ENCODE measurements at regions not wholly inside any gene's neighbourhood (a gene's known extent, or its start where the extent isn't known, plus 50 kb on each side); places are given as distances from the start of the nearest gene placed in this dataset.

DNA sequence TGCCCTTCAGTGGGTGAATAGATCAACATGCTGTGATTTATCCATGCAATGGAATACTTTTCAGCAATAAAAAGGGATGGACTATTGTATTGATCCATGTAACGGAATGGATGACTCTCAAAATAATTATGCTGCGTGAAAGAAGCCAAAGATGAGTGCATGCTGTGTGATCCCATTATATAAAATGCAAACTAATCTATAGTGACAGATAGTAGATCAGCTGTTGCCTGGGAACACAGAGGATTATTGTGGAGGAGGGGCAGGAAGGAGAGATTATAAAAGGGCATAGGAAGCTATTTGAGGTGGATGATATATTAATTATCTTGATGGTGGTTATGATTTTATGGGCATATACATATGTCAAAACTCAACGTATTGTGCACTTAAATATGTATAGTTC, 55.5 kb upstream of the ADAM23 start:
- Histone ChIP-seq H3K9me3 (ENCODE audit: control insufficient read depth, low read depth, low read length) (no peaks in the 10 kb centered on the region), H2AFZ (ENCODE audit: control insufficient read depth, low read length) (no peak overlapping the region), H3K27ac (ENCODE audit: control insufficient read depth, insufficient read depth, low read length) (no peak overlapping the region), H3K4me1 (ENCODE audit: control insufficient read depth, extremely low read depth, insufficient read depth, low read length) (no peaks in the 10 kb centered on the region), H3K27me3 (ENCODE audit: control insufficient read depth, extremely low read depth, insufficient read depth, low read length) (no peaks in the 10 kb centered on the region), H3K79me2 (ENCODE audit: control insufficient read depth, insufficient read depth, low read length) (no peaks in the 10 kb centered on the region), H4K20me1 (ENCODE audit: control insufficient read depth, extremely low read depth, insufficient read depth, low read length) (no peaks in the 10 kb centered on the region), H3K4me2 (ENCODE audit: control insufficient read depth, extremely low read depth, insufficient read depth, low read depth, low read length) (no peak overlapping the region), H3K9ac (ENCODE audit: control insufficient read depth, extremely low read depth, insufficient read depth, low read length) (no peak overlapping the region), H3K36me3 (ENCODE audit: control insufficient read depth in 2 of 2, extremely low read depth in 1 of 2, insufficient read depth in 2 of 2, low read length in 2 of 2) (no peaks in the 10 kb centered on the region), H3K4me3 (ENCODE audit: control insufficient read depth in 2 of 3, extremely low read depth in 1 of 3, insufficient read depth in 2 of 3, low read depth in 1 of 3, low read length in 3 of 3) (no peak overlapping the region), H3K9me1 (ENCODE audit: control insufficient read depth, extremely low read depth, insufficient read depth, low read length) (no peaks in the 10 kb centered on the region)
- FAIRE-seq, result no peak
- no peak for TF ChIP-seq EZH2 (IDR thresholded peaks at IDR 0.05; ENCODE audit: low read length)
- TF ChIP-seq, protein P1, sequence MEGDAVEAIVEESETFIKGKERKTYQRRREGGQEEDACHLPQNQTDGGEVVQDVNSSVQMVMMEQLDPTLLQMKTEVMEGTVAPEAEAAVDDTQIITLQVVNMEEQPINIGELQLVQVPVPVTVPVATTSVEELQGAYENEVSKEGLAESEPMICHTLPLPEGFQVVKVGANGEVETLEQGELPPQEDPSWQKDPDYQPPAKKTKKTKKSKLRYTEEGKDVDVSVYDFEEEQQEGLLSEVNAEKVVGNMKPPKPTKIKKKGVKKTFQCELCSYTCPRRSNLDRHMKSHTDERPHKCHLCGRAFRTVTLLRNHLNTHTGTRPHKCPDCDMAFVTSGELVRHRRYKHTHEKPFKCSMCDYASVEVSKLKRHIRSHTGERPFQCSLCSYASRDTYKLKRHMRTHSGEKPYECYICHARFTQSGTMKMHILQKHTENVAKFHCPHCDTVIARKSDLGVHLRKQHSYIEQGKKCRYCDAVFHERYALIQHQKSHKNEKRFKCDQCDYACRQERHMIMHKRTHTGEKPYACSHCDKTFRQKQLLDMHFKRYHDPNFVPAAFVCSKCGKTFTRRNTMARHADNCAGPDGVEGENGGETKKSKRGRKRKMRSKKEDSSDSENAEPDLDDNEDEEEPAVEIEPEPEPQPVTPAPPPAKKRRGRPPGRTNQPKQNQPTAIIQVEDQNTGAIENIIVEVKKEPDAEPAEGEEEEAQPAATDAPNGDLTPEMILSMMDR (optimal IDR thresholded peaks at IDR 0.05 in 1 of 3, IDR thresholded peaks at IDR 0.05 in 1 of 3, conservative IDR thresholded peaks at IDR 0.05 in 1 of 3; ENCODE audit: extremely low read depth in 1 of 3, insufficient read depth in 2 of 3, low read length in 3 of 3), result no peak
- no peak for DNase-seq (ENCODE audit: low read depth, low spot score)
- dilution Hi-C loops (cut with MboI; ENCODE audit: extremely low pct_ligation_motif_present, low sequenced_read_pairs), result no loop called here

DNA sequence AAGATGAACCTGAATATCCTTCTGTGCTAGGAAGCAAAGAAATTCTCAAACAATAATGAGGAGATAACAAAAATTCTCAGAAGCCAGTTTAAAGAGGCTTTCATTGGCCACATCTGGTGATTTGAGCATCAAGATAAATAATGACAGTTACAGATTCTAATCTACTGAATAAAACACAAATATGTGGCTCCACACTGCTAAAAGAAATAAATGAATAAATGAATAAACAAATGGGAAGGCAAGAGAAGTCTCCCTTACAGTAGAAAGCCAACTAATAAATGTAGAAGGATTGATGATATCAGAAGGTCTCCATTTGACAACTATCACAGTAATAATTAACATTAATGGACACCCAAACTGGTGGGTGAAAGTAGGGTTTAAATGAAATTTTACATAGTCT, 54.6 kb upstream of the ADAM23 start:
- dilution Hi-C loops (cut with MboI; ENCODE audit: extremely low pct_ligation_motif_present, low sequenced_read_pairs), result no loop called here
- FAIRE-seq, result no peak
- Histone ChIP-seq H3K4me2 (ENCODE audit: control insufficient read depth, extremely low read depth, insufficient read depth, low read depth, low read length) (no peak overlapping the region), H3K27me3 (ENCODE audit: control insufficient read depth, extremely low read depth, insufficient read depth, low read length) (no peaks in the 10 kb centered on the region), H4K20me1 (ENCODE audit: control insufficient read depth, extremely low read depth, insufficient read depth, low read length) (no peaks in the 10 kb centered on the region), H2AFZ (ENCODE audit: control insufficient read depth, low read length) (no peak overlapping the region), H3K27ac (ENCODE audit: control insufficient read depth, insufficient read depth, low read length) (no peak overlapping the region), H3K9ac (ENCODE audit: control insufficient read depth, extremely low read depth, insufficient read depth, low read length) (no peak overlapping the region), H3K9me3 (ENCODE audit: control insufficient read depth, low read depth, low read length) (no peaks in the 10 kb centered on the region), H3K9me1 (ENCODE audit: control insufficient read depth, extremely low read depth, insufficient read depth, low read length) (no peaks in the 10 kb centered on the region), H3K79me2 (ENCODE audit: control insufficient read depth, insufficient read depth, low read length) (no peaks in the 10 kb centered on the region), H3K4me3 (ENCODE audit: control insufficient read depth in 2 of 3, extremely low read depth in 1 of 3, insufficient read depth in 2 of 3, low read depth in 1 of 3, low read length in 3 of 3) (no peak overlapping the region), H3K36me3 (ENCODE audit: control insufficient read depth in 2 of 2, extremely low read depth in 1 of 2, insufficient read depth in 2 of 2, low read length in 2 of 2) (no peaks in the 10 kb centered on the region), H3K4me1 (ENCODE audit: control insufficient read depth, extremely low read depth, insufficient read depth, low read length) (no peaks in the 10 kb centered on the region)
- DNase-seq (ENCODE audit: low read depth, low spot score), result no peak
- TF ChIP-seq EZH2 (IDR thresholded peaks at IDR 0.05; ENCODE audit: low read length), result no peak
- TF ChIP-seq, protein P1 (optimal IDR thresholded peaks at IDR 0.05 in 1 of 3, IDR thresholded peaks at IDR 0.05 in 1 of 3, conservative IDR thresholded peaks at IDR 0.05 in 1 of 3; ENCODE audit: extremely low read depth in 1 of 3, insufficient read depth in 2 of 3, low read length in 3 of 3), result no peak

Measured in keratinocyte (primary cell).